SK-N-MC (cell line): ENCODE measurements at regions not wholly inside any gene's neighbourhood (a gene's known extent, or its start where the extent isn't known, plus 50 kb on each side); places are given as distances from the start of the nearest gene placed in this dataset.

Experiments used
- EZH2 ChIP-seq: fragments of 200-600 bp; sonication (generic); IDR thresholded peaks from one replicate; pipeline ENCODE4 v1.6.1; 2017; ENCODE audit warnings: antibody characterized with exemption
- FOXP2 ChIP-seq: optimal IDR thresholded peaks from 2 replicates; pipeline ENCODE3; 2011; ENCODE audit warnings: mild to moderate bottlenecking, moderate library complexity; ENCODE audit not compliant: insufficient read depth; ENCODE audit errors: extremely low read length, control extremely low read depth
- POLR2AphosphoS5 ChIP-seq: IDR thresholded peaks from 2 replicates; pipeline ENCODE4 v1.6.1; 2012; ENCODE audit warnings: mild to moderate bottlenecking, low read depth, low read length, borderline replicate concordance

GRCh38 chr4:183831026-183831446 lies 74.1 kb upstream of the STOX2 start:
- TF ChIP-seq EZH2 (no peak), POLR2AphosphoS5 (no peak), FOXP2 (no peak)
